ENCODE measurements at regions not wholly inside any gene's neighbourhood (a gene's known extent, or its start where the extent isn't known, plus 50 kb on each side); places are given as distances from the start of the nearest gene placed in this dataset.

- Histone ChIP-seq H3K4me2 (ENCODE audit: low read length) (no peak overlapping the region), H3K79me2 (ENCODE audit: control insufficient read depth, low read length) (no peaks in the 10 kb centered on the region), H3K4me1 (ENCODE audit: control insufficient read depth, low read length) (no peaks in the 10 kb centered on the region), H3K36me3 (ENCODE audit: control insufficient read depth, low read length) (no peaks in the 10 kb centered on the region), H3F3A (ENCODE audit: control insufficient read depth, insufficient read depth) (no peaks in the 10 kb centered on the region), H3K9me3 (ENCODE audit: control insufficient read depth, insufficient read depth, low read length) (no peaks in the 10 kb centered on the region), H3K27ac (ENCODE audit: low read depth, low read length) (no peak overlapping the region), H3K4me3 (ENCODE audit: low read length) (no peak overlapping the region), H4K20me1 (ENCODE audit: control insufficient read depth, insufficient read depth, low read depth, low read length) (no peaks in the 10 kb centered on the region), H3K9me2 (replicated peaks; ENCODE audit: control insufficient read depth, low read length) (no peaks in the 10 kb centered on the region), H3K27me3 (ENCODE audit: control insufficient read depth, low read length) (no peaks in the 10 kb centered on the region)
- TF ChIP-seq EZH2phosphoT487 (IDR thresholded peaks at IDR 0.05; ENCODE audit: borderline replicate concordance, low read length), result no peak
- TF ChIP-seq, protein P1, sequence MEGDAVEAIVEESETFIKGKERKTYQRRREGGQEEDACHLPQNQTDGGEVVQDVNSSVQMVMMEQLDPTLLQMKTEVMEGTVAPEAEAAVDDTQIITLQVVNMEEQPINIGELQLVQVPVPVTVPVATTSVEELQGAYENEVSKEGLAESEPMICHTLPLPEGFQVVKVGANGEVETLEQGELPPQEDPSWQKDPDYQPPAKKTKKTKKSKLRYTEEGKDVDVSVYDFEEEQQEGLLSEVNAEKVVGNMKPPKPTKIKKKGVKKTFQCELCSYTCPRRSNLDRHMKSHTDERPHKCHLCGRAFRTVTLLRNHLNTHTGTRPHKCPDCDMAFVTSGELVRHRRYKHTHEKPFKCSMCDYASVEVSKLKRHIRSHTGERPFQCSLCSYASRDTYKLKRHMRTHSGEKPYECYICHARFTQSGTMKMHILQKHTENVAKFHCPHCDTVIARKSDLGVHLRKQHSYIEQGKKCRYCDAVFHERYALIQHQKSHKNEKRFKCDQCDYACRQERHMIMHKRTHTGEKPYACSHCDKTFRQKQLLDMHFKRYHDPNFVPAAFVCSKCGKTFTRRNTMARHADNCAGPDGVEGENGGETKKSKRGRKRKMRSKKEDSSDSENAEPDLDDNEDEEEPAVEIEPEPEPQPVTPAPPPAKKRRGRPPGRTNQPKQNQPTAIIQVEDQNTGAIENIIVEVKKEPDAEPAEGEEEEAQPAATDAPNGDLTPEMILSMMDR (IDR thresholded peaks at IDR 0.05; ENCODE audit: low read depth, low read length, poor library complexity, severe bottlenecking), result no peak
These were observed 532.3 kb upstream of the PSMD7 start for GRCh38 chr16:73764321-73764720.

DNA sequence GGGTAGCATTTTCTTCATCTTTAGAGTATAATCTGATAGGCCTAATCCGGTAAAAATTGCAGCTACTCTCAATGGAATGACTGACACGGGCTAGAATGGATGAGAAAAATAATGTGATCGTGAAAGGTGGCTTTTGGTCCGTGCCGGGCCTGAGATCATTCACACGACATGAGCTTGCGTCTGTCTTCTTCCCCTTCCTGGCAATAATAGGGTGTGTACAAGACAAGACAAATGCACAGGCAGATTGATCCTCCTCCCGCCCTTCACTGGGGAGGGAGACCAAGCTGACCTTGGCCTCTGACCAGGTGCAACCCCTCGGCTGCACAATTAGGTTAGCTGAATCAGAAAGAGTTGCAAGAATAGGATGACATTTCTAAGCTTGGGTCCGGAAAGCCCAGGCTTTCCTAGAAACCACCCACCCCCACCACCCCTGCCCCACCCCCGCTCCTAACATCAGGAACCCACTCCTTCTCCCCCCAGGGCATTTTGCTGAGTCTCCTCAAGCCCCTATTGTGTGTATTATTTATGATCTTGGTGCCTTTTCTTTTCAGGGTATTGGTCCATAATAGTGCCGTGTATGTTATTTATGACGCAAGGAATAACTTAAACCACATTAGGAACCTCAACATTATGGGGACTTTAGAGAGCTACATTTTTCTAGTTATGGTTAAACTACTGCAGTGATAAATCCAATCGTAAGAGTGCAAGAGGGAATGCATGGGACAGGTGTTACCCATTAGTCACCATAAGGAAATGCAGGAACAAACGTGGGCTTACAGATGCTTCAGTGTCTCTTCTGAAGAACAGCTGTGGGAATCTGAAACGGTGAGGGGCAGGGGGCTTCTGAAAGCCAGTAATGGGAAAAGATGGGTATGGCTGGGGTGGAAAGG lies 540.1 kb upstream of the PSMD7 start:
- H3F3A ChIP-seq (ENCODE audit: control insufficient read depth, insufficient read depth), result no peaks in the 10 kb centered on the region
- no peaks in the 10 kb centered on the region for H3K27me3 ChIP-seq (ENCODE audit: control insufficient read depth, low read length)
- no peak overlapping the region for H3K4me2 ChIP-seq (ENCODE audit: low read length)
- H3K4me1 ChIP-seq (ENCODE audit: control insufficient read depth, low read length), result no peaks in the 10 kb centered on the region
- H3K4me3 ChIP-seq (ENCODE audit: low read length), result no peak overlapping the region
- H3K27ac ChIP-seq (ENCODE audit: low read depth, low read length), result no peak overlapping the region
- no peaks in the 10 kb centered on the region; the same call in 1 of the 2 replicates for H3K9me3 ChIP-seq (ENCODE audit: control insufficient read depth, insufficient read depth, low read length)
- no peaks in the 10 kb centered on the region for H3K79me2 ChIP-seq (ENCODE audit: control insufficient read depth, low read length)
- no peaks in the 10 kb centered on the region for H3K9me2 ChIP-seq (replicated peaks; ENCODE audit: control insufficient read depth, low read length)
- no peaks in the 10 kb centered on the region for H4K20me1 ChIP-seq (ENCODE audit: control insufficient read depth, insufficient read depth, low read depth, low read length)
- H3K36me3 ChIP-seq (ENCODE audit: control insufficient read depth, low read length), result no peaks in the 10 kb centered on the region
- TF ChIP-seq, protein P1 (IDR thresholded peaks at IDR 0.05; ENCODE audit: low read depth, low read length, poor library complexity, severe bottlenecking), result no peak
- no peak for TF ChIP-seq EZH2phosphoT487 (IDR thresholded peaks at IDR 0.05; ENCODE audit: borderline replicate concordance, low read length)

- Histone ChIP-seq H3K27ac (ENCODE audit: low read depth, low read length) (no peak overlapping the region), H3K4me3 (ENCODE audit: low read length) (no peak overlapping the region)
- TF ChIP-seq EZH2phosphoT487 (IDR thresholded peaks at IDR 0.05; ENCODE audit: borderline replicate concordance, low read length), result no peak
- TF ChIP-seq, protein P1 (IDR thresholded peaks at IDR 0.05; ENCODE audit: low read depth, low read length, poor library complexity, severe bottlenecking), result no peak
These were observed 542.7 kb upstream of the PSMD7 start for GRCh38 chr16:73753931-73754330.

More at GRCh38 chr16:73753931-73754330, 542.7 kb upstream of the PSMD7 start:
- Histone ChIP-seq H3F3A (ENCODE audit: control insufficient read depth, insufficient read depth) (no peaks in the 10 kb centered on the region), H3K79me2 (ENCODE audit: control insufficient read depth, low read length) (no peaks in the 10 kb centered on the region), H3K36me3 (ENCODE audit: control insufficient read depth, low read length) (no peaks in the 10 kb centered on the region), H3K4me2 (ENCODE audit: low read length) (no peak overlapping the region), H3K27me3 (ENCODE audit: control insufficient read depth, low read length) (no peaks in the 10 kb centered on the region), H3K9me3 (ENCODE audit: control insufficient read depth, insufficient read depth, low read length) (no peaks in the 10 kb centered on the region; the same call in 1 of the 2 replicates), H3K4me1 (ENCODE audit: control insufficient read depth, low read length) (no peaks in the 10 kb centered on the region), H3K9me2 (replicated peaks; ENCODE audit: control insufficient read depth, low read length) (no peaks in the 10 kb centered on the region), H4K20me1 (ENCODE audit: control insufficient read depth, insufficient read depth, low read depth, low read length) (no peaks in the 10 kb centered on the region)

All from DOHH2 (cell line).